DMS53 treated with DMSO at 0.1 percent for 48 hours (cell line): ENCODE measurements at regions not wholly inside any gene's neighbourhood (a gene's known extent, or its start where the extent isn't known, plus 50 kb on each side); places are given as distances from the start of the nearest gene placed in this dataset.
"Not testable (repeated sequence)": the region's sequence is repeated elsewhere in the genome, so short reads cannot be mapped to it uniquely, and the experiment has no call there.

ENCODE experiments used
- DNase-seq: peaks from one replicate; lab custom pipeline; 2025; ENCODE audit not compliant: unreplicated experiment; lab: John Stamatoyannopoulos, UW

- not testable (repeated sequence) for DNase-seq
Measured at GRCh38 chr14:105729825-105730368, 203.5 kb downstream of the TMEM121 start.

GRCh38 chr14:105730731-105731130, 204.3 kb downstream of the TMEM121 start:
- DNase-seq, result not testable (repeated sequence)

GRCh38 chr14:105731221-105731985, 205.0 kb downstream of the TMEM121 start:
- not testable (repeated sequence) for DNase-seq

DNA sequence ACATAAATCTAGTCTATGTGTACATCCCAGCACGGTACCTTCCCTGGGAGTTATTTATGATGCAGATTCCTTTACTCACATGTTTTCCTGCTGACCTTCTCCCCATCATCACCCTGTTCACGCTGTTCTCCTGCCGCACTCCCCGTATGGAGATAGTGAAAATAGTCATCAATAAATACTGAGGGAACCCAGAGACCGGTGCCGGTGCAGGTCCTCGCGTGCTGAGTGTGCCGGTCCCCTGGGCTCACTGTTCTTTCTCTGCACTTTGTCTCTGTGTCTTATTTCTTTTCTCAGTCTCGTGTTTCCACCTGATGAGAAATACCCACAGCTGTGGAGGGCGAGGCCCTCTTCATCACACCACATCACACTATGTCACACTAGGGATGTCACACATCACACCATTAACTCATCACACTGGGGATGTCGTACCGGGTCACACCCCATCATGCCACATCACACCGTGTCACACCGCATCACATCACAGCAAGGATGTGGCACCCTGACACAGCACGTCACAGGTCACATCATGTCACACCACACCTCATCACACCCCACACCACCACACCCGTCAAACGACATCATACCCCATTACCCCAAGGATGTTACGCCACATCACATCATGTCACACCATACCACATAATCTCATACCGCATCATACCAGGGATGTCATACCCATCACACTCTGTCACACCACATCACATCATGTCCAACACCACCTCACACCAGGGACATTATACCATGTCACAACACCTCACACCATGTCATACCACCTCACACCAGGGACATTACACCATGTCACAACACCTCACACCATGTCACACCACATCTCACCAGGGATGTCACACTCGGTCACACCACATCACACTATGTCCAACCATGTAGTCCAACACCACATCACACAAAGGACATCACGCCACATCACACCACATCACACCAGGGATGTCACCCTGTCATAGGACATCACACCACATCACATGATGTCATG, 207.0 kb downstream of the TMEM121 start:
- no peak for DNase-seq

GRCh38 chr14:105734241-105734640, 207.9 kb downstream of the TMEM121 start:
- DNase-seq, result not testable (repeated sequence)

DNA sequence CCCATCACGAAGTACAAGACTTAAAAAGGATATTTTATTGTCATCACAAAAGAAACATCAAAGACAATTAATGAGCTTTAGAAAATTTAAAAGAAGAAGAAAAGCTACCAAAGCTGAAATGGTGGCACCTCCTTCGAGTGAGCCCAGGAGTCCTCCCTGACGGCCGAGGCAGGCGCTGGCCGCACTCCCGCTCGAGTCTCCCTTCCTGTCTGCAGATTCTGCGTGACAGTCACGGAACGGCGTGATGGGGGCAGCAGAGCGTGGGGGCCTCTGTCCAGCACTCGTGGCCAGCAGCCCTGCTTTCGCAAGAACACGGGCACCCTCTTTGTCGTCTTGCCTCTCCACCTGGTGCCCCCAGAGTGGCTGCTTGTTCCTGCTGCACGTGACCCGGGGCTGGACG, 209.9 kb downstream of the TMEM121 start:
- not testable (repeated sequence) for DNase-seq

- no peak for DNase-seq
Measured at GRCh38 chr14:105737504-105738246, 211.3 kb downstream of the TMEM121 start.

DNA sequence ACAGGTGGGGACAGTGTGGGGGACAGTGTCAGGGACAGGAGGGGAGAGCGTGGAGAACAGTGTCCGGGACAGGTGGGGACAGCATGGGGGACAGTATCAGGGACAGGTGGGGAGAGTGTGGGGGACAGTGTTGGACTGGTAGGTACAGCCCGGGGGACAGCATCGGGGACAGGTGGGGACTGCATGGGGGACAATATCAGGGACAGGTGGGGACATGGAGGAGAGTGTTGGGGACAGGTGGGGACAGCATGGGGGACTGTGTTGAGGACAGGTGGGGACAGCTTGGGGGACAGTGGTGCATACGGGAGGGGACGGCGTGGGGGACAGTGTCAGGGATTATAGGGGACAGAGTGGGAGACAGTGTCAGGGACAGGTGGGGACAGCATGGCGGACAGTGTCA, 212.3 kb downstream of the TMEM121 start:
- DNase-seq, result no peak

- no peak for DNase-seq
Measured at GRCh38 chr14:105739331-105740102, 213.1 kb downstream of the TMEM121 start.

GRCh38 chr14:105740272-105740671, 213.9 kb downstream of the TMEM121 start:
- not testable (repeated sequence) for DNase-seq

- DNase-seq, result not testable (repeated sequence)
Measured at GRCh38 chr14:105740961-105741360, 214.6 kb downstream of the TMEM121 start.

DNA sequence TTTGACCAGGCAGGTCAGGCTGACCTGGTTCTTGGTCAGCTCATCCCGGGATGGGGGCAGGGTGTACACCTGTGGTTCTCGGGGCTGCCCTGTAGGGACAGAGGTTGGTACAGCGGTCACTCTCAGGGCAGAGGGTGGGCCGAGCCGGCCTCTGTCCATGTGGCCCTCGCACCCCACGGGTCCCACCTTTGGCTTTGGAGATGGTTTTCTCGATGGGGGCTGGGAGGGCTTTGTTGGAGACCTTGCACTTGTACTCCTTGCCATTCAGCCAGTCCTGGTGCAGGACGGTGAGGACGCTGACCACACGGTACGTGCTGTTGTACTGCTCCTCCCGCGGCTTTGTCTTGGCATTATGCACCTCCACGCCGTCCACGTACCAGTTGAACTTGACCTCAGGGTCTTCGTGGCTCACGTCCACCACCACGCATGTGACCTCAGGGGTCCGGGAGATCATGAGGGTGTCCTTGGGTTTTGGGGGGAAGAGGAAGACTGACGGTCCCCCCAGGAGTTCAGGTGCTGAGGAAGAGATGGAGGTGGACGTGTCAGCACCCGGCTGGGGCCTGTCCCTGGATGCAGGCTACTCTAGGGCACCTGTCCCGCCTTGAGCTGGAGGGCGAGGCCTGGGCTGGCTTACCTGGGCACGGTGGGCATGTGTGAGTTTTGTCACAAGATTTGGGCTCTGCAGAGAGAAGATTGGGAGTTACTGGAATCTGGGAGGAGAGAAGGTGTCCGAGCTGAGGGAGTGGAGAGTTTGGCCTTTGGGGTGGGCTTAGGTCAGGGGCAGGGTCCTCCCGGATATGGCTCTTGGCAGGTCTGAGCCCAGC, 215.5 kb downstream of the TMEM121 start:
- not testable (repeated sequence) for DNase-seq

DNA sequence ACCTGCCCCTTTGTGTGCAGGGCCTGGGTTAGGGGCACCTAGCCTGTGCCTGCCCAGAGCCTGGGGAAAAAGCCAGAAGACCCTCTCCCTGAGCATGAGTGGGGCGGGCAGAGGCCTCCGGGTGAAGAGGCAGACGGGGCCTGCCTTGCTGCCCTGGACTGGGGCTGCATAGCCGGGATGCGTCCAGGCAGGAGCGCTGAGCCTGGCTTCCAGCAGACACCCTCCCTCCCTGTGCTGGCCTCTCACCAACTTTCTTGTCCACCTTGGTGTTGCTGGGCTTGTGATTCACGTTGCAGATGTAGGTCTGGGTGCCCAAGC, 216.1 kb downstream of the TMEM121 start:
- no peak for DNase-seq

DNA sequence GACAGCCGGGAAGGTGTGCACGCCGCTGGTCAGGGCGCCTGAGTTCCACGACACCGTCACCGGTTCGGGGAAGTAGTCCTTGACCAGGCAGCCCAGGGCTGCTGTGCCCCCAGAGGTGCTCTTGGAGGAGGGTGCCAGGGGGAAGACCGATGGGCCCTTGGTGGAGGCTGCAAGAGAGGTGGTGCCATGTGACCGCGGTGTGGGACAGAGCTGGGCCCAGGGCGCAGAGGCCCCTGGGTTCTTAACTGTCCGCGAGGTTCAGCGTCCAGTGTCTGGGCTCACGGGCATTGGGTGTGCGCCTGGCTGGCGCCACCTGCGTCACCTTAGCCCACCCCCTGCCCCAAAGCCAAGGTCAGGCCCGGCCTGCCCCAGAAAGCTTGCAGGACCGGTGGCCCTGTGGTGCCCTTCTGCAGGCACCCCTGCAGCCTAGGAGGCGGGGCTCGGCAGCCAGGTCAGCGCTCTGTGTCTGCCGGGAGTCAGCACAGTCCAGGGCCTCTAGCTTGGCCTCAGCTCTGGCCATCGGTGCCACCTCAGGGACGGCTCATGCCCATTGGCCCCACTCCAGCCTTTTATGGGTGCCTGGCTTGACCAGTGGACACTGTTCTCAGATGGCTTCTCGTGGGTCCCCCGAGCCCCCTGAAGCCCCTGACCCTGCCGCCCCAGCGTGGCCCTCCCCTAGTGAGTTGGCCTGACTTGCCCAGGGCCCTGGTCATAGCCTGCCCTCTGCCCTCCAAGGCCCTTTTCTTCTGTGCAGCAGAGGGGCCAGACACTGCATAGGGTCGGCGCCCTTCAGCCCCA, 216.7 kb downstream of the TMEM121 start:
- DNase-seq, result not testable (repeated sequence)

DNA sequence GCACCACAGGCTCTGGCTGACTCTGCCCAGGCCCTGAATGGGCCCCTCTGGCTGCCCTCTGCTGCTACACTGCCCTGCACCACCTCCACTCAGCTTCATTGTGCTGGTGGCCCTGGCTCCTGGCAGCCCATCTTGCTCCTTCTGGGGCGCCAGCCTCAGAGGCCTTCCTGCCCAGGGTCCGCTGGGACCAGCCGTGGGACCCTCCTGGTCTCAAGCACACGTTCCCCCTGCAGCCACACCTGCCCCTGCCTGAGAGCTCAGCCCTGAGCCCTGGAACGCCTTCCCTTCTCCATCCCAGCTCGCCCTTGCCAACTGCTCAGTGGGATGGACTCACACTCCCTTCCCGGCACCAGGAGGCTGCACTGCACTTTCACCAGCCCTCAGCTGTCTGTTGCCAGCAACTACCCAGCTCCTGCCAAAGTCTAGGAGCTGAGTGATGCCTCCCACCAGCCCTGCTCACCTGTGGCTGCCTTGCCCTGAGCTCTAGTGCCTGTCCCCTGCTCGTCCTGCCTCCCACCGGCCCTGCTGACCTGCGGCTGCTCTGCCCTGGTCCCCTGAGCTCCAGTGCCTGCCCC, 217.9 kb downstream of the TMEM121 start:
- not testable (repeated sequence) for DNase-seq

- no peak for DNase-seq
Measured at GRCh38 chr14:105745433-105746123, 219.2 kb downstream of the TMEM121 start.

DNA sequence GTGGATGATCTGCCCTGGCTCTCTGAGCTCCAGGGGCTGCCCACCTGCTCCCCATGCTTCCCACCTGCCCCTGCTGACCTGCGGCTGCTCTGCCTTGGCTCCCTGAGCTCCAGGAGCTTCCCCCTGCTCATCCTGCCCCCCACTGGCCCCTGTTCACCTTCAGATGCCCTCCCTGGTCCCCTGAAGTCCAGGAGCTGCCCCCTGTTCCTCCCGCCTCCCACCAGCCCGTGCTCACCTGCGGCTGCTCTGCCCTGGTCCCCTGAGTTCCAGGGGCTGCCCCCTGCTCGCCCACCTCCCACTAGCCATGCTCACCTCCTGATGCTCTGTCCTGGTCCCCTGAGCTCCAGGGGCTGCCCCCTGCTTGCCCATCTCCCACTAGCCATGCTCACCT, 219.7 kb downstream of the TMEM121 start:
- DNase-seq, result no peak
